Suprapubic skin (tissue), 4 donors: ENCODE measurements at regions not wholly inside any gene's neighbourhood (a gene's known extent, or its start where the extent isn't known, plus 50 kb on each side); places are given as distances from the start of the nearest gene placed in this dataset.
"Not testable (repeated sequence)": the region's sequence is repeated elsewhere in the genome, so short reads cannot be mapped to it uniquely, and the experiment has no call there.

Source experiments
- DNase-seq, 2 donors: peaks; one replicate each; pipeline ENCODE4 v3.0.0-alpha.2; 2019; ENCODE audit warnings: low spot score in 2 of 2
- H3K27ac ChIP-seq: fragments of 200-600 bp; sonication (generic); one replicate; pipeline ENCODE4 v1.5.1; 2019
- H3K27me3 ChIP-seq: fragments of 200-600 bp; sonication (generic); one replicate; pipeline ENCODE4 v1.5.1; 2019
- H3K36me3 ChIP-seq: fragments of 200-600 bp; sonication (generic); one replicate; pipeline ENCODE4 v1.5.1; 2019
- H3K4me1 ChIP-seq: fragments of 200-600 bp; sonication (generic); one replicate; pipeline ENCODE4 v1.5.1; 2019
- H3K4me3 ChIP-seq: fragments of 200-600 bp; sonication (generic); one replicate; pipeline ENCODE4 v1.5.1; 2019; ENCODE audit warnings: mild to moderate bottlenecking
- H3K9me3 ChIP-seq: fragments of 200-600 bp; sonication (generic); one replicate; pipeline ENCODE4 v1.5.1; 2019
- CTCF ChIP-seq, 2 donors: fragments of 200-600 bp in 1 of 2; fragments of 450-650 bp in 1 of 2; sonication (generic) in 1 of 2; IDR thresholded peaks; one replicate each; pipeline ENCODE4 v1.5.1; 2016 to 2019; ENCODE audit warnings: antibody characterized with exemption in 2 of 2, mild to moderate bottlenecking in 1 of 2, moderate library complexity in 1 of 2
- EP300 ChIP-seq: sonication (generic); formaldehyde crosslinking; IDR thresholded peaks from one replicate; pipeline ENCODE4 v1.6.1; 2017; ENCODE audit warnings: antibody characterized with exemption
- POLR2A ChIP-seq, 2 donors: fragments of 450-650 bp; IDR thresholded peaks; one replicate each; pipeline ENCODE4 v1.6.1; 2017; ENCODE audit warnings: antibody characterized with exemption in 2 of 2, mild to moderate bottlenecking in 2 of 2, moderate library complexity in 2 of 2
- POLR2AphosphoS5 ChIP-seq, 3 donors: sonication (generic); formaldehyde crosslinking; IDR thresholded peaks; one replicate each; pipeline ENCODE4 v1.6.1; 2017; ENCODE audit warnings: antibody characterized with exemption in 3 of 3
- WGBS: methylation state at CpG from one replicate; pipeline ENCODE4 v1.1.5; 2018; 5-methylcytosine and 5-hydroxymethylcytosine counted together

- no peak for DNase-seq
- no peak for TF ChIP-seq POLR2AphosphoS5 (IDR thresholded peaks at IDR 0.05)
- TF ChIP-seq POLR2A (IDR thresholded peaks at IDR 0.05) = no peak
- TF ChIP-seq EP300 = no peak
- Histone ChIP-seq H3K36me3 (no peaks in the 10 kb centered on the region), H3K27me3 (no peaks in the 10 kb centered on the region), H3K9me3 (no peaks in the 10 kb centered on the region), H3K27ac (no peak overlapping the region), H3K4me3 (no peak overlapping the region), H3K4me1 (no peaks in the 10 kb centered on the region)
These were observed 179.2 kb upstream of the AGTR1 start for GRCh38 chr3:148518520-148518919.

GRCh38 chr3:148525621-148526020 lies 172.1 kb upstream of the AGTR1 start:
- not testable (repeated sequence) for H3K4me1 ChIP-seq, H3K27ac ChIP-seq, H3K4me3 ChIP-seq, H3K27me3 ChIP-seq, H3K36me3 ChIP-seq, DNase-seq, H3K9me3 ChIP-seq
- 89% methylated on average over 13 of the region's 13 CpGs for WGBS

GRCh38 chr3:148528024-148528423 lies 169.7 kb upstream of the AGTR1 start:
- Histone ChIP-seq H3K27ac (no peak overlapping the region), H3K27me3 (no peaks in the 10 kb centered on the region), H3K4me3 (no peak overlapping the region), H3K9me3 (no peaks in the 10 kb centered on the region), H3K36me3 (no peaks in the 10 kb centered on the region), H3K4me1 (no peaks in the 10 kb centered on the region)
- no peak for TF ChIP-seq EP300
- no peak for TF ChIP-seq POLR2AphosphoS5 (IDR thresholded peaks at IDR 0.05)
- no peak for TF ChIP-seq POLR2A (IDR thresholded peaks at IDR 0.05)
- TF ChIP-seq CTCF (IDR thresholded peaks at IDR 0.05) = no peak
- no peak for DNase-seq

- WGBS = 84% methylated on average over 2 of the region's 2 CpGs
These were observed 165.9 kb upstream of the AGTR1 start for GRCh38 chr3:148531836-148532235.

GRCh38 chr3:148532326-148532725 lies 165.4 kb upstream of the AGTR1 start:
- Histone ChIP-seq H3K27ac (no peak overlapping the region), H3K27me3 (no peaks in the 10 kb centered on the region), H3K4me1 (no peaks in the 10 kb centered on the region), H3K9me3 (no peaks in the 10 kb centered on the region), H3K4me3 (no peak overlapping the region), H3K36me3 (no peaks in the 10 kb centered on the region)
- DNase-seq = no peak
- TF ChIP-seq EP300 (no peak), POLR2A (IDR thresholded peaks at IDR 0.05) (no peak), POLR2AphosphoS5 (IDR thresholded peaks at IDR 0.05) (no peak), CTCF (IDR thresholded peaks at IDR 0.05) (no peak)
- 62% methylated on average over 2 of the region's 2 CpGs for WGBS

More at GRCh38 chr3:148531836-148532235, 165.9 kb upstream of the AGTR1 start:
- no peak overlapping the region for H3K4me3 ChIP-seq
- DNase-seq = no peak
- no peaks in the 10 kb centered on the region for H3K9me3 ChIP-seq
- no peaks in the 10 kb centered on the region for H3K27me3 ChIP-seq
- no peaks in the 10 kb centered on the region for H3K4me1 ChIP-seq
- TF ChIP-seq POLR2A (IDR thresholded peaks at IDR 0.05) (no peak), CTCF (IDR thresholded peaks at IDR 0.05) (no peak), POLR2AphosphoS5 (IDR thresholded peaks at IDR 0.05) (no peak), EP300 (no peak)
- no peak overlapping the region for H3K27ac ChIP-seq
- H3K36me3 ChIP-seq = no peaks in the 10 kb centered on the region

GRCh38 chr3:148532774-148533173 lies 164.9 kb upstream of the AGTR1 start:
- Histone ChIP-seq H3K36me3 (no peaks in the 10 kb centered on the region), H3K9me3 (no peaks in the 10 kb centered on the region), H3K27ac (no peak overlapping the region), H3K4me3 (no peak overlapping the region), H3K27me3 (no peaks in the 10 kb centered on the region), H3K4me1 (no peaks in the 10 kb centered on the region)
- WGBS = 89% methylated on average over 3 of the region's 3 CpGs
- TF ChIP-seq POLR2A (IDR thresholded peaks at IDR 0.05) = no peak
- no peak for TF ChIP-seq POLR2AphosphoS5 (IDR thresholded peaks at IDR 0.05)
- no peak for TF ChIP-seq EP300
- no peak for TF ChIP-seq CTCF (IDR thresholded peaks at IDR 0.05)
- no peak for DNase-seq
